Glomerular visceral epithelial cell (primary cell): ENCODE measurements at regions not wholly inside any gene's neighbourhood (a gene's known extent, or its start where the extent isn't known, plus 50 kb on each side); places are given as distances from the start of the nearest gene placed in this dataset.
A peak's percentile ranks its signal among the peaks of the same experiment; 100 is the strongest.
"Not testable (repeated sequence)": the region's sequence is repeated elsewhere in the genome, so short reads cannot be mapped to it uniquely, and the experiment has no call there.

Experiments used
- DNase-seq: peaks from one replicate; pipeline ENCODE4 v3.0.0-alpha.2; 2016; ENCODE audit errors: extremely low spot score

GRCh38 chr6:6940031-6941025, 167.4 kb upstream of the RREB1 start:
- no peak for DNase-seq

GRCh38 chr6:6941201-6941600, 166.6 kb upstream of the RREB1 start:
- no peak for DNase-seq

GRCh38 chr6:6942091-6942490, 165.7 kb upstream of the RREB1 start:
- no peak for DNase-seq

GRCh38 chr6:6942831-6943230, 164.9 kb upstream of the RREB1 start:
- peak; percentile 45 for DNase-seq

DNA sequence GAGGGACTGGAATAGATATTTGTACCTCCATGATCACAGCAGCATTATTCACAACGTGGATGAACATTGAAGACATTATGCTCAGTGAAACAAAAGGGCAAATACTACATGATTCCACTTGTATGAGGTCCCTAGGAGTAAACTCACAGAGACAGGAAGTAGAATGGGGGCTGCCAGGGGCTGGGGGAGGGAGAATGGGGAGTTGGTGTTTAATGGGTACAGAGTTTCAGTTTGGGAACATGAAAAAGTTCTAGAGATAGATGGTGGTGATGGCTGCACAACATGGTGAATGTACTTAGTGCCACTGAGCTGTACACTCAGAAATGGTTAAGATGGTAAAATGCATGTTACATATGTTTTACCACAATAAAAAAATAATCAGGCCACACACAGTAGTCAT, 164.3 kb upstream of the RREB1 start:
- DNase-seq = no peak

GRCh38 chr6:6946206-6947155, 161.3 kb upstream of the RREB1 start:
- no peak for DNase-seq

DNA sequence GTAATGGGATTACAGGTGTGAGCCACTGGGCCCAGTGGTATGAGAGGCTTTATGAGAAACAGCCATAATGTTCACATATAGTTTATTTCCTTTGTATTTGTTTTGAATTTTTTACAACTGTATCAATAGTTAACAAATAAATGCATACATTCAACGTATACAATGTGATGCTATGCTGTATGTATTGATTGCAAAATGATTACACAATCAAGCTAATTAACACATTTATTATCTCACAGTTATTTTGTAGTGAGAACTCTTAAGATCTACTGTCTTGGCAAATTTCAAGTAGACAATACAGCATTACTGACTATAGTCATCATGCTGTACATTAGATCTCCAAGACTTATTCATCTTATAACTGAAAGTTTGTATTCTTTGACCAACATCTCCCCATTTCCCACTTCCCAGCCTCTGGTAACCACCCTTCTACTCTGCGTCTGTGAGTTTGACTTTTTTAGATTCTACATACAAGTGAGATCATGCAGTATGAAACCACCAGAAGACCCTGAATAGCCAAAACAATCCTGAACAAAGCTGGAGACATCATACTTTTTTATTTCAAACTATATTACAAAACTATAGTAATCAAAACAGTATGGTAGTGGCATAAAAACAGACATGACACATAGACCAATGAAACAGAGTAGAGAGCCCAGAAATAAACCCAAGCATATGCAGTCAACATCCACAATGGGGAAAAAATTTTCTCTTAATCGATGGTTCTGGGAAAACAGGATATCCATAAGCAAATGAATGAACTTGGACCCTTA, 157.2 kb upstream of the RREB1 start:
- no peak for DNase-seq

DNA sequence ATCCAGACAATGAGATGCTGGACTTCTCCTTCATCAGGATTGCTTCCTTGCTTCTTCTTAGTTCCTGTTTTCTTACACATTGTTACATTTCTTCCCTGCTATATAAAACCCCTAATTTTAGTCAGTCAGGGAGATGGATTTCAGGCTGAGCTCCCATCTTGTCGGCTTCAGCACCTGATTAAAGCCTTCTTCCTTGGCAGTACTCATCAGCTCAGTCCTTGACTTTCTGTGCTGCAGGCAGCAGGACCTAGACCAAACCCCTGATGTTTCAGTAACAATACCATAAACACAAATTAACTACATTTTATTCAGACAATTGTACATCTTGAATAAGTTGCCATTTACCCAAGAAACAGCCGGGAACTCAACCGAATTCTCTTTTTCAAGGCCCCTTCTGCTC, 156.4 kb upstream of the RREB1 start:
- DNase-seq = no peak

DNA sequence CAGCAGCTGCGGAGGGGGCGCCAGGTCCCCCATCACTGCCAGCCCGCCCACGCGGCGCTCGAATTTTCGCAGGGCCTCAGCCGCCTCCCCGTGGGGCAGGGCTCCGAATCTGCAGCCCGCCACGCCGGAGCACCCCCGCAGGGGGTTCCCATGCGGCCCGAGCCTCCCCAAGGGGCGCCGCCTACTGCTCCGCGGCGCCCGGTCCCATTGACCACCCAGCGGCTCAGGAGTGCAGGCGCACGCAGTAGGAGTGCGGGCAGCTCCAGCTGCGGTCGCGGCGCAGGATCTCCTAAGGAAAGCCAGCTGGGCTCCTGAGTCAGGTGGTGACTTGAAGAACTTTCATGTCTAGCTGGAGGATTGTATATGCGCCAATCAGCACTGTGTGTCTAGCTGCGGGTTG, 155.3 kb upstream of the RREB1 start:
- DNase-seq = no peak

GRCh38 chr6:6952927-6953326, 154.8 kb upstream of the RREB1 start:
- DNase-seq = not testable (repeated sequence)

DNA sequence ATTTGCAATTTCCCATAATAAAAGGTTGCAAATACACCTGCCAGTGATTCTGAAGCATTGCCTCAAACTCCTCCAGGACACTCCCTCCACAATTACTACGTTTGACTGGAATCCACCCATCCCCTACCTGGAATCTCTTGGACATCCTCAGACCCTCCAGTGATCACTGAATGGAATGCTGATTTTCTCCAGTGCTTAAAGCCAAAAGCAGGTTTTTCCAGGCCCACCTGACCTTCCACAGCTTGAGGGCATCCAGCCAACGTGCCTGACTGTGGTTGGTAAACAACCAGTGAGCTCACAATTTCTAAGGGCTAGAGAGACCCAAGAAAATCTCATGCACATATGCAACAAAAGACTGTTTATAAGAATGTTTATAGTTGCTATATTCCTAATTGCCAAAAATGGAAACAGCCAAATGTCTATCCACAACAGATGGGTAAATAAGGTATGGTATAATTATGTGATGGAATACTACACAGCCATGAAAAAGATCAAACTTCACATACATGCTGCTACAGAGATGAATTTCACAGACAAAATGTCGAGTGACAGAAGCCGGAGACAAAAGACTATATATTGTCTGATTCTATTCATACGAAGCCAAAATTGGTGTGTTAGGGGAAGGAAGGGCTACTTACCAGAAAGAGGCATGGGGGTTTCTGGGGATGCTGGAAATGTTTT, 147.1 kb upstream of the RREB1 start:
- no peak for DNase-seq

- DNase-seq = no peak
Observed at GRCh38 chr6:6962086-6962485, 145.7 kb upstream of the RREB1 start.

- DNase-seq = no peak
Observed at GRCh38 chr6:6962699-6963098, 145.1 kb upstream of the RREB1 start.

DNA sequence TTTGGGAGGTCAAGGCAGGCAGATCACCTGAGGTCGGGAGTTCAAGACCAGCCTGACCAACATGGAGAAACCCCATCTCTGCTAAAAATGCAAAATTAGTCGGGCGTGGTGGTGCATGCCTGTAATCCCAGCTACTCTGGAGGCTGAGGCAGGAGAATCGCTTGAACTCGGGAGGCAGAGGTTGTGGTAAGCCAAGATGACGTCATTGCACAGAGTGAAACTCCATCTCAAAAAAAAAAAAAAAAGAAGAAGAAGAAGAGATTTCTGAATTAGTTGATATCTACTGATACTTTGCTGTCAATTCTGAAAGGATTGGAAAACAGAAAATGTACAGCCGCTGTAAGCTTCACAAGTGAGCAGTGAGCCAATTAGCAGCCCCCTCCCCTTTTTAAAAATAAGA, 144.4 kb upstream of the RREB1 start:
- DNase-seq = not testable (repeated sequence)

- no peak for DNase-seq
Observed at GRCh38 chr6:6964675-6965074, 143.1 kb upstream of the RREB1 start.

DNA sequence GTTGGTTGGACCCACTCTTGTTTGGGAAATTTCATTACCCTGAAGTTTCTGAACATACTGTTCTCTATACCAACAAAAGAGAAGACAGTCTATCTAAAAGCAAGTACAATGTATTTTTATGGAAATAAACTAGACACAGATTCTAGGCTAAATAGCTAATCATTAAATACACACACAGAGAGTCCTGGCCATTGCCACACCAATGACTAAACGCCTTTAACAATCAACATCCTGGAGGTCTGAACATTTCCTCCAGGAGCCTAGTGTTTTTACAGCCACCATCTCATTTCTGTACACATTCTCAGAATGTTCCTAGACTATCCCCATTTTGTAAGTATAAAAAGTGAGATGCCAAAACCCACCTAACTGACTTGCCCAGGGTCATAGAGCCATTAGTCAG, 141.6 kb upstream of the RREB1 start:
- DNase-seq = peak; percentile 13

DNA sequence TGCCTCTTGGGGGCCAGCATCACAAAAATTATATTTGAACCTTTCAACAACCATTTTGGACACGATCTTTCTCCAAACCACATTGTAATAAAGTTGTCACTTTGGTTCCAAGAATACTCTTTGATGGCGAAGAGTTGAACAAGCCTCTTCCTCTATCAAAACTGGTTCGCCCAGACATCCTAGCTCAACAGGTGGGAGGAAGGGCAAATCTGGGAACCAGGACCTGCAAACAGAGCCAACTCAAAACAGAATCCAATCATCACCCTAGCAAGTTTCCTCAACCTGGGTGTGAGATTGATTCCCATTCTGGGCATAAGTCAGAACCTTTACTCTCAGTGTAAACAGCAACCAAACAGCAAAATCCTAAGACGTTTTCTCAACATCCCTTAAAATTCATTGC, 141.2 kb upstream of the RREB1 start:
- no peak for DNase-seq

GRCh38 chr6:6968357-6968730, 139.4 kb upstream of the RREB1 start:
- no peak for DNase-seq

- DNase-seq = no peak
Observed at GRCh38 chr6:6968731-6969552, 138.8 kb upstream of the RREB1 start.

GRCh38 chr6:6969761-6970223, 138.0 kb upstream of the RREB1 start:
- DNase-seq = peak; percentile 63
